GM18511 (cell line): ENCODE measurements at regions not wholly inside any gene's neighbourhood (a gene's known extent, or its start where the extent isn't known, plus 50 kb on each side); places are given as distances from the start of the nearest gene placed in this dataset.

ENCODE experiments used
- ATAC-seq: cut with Tn5 transposase; IDR thresholded peaks from one replicate; pipeline ENCODE4 v1.9.1; 2021; ENCODE audit warnings: mild to moderate bottlenecking, moderate library complexity; ENCODE audit not compliant: unreplicated experiment

DNA sequence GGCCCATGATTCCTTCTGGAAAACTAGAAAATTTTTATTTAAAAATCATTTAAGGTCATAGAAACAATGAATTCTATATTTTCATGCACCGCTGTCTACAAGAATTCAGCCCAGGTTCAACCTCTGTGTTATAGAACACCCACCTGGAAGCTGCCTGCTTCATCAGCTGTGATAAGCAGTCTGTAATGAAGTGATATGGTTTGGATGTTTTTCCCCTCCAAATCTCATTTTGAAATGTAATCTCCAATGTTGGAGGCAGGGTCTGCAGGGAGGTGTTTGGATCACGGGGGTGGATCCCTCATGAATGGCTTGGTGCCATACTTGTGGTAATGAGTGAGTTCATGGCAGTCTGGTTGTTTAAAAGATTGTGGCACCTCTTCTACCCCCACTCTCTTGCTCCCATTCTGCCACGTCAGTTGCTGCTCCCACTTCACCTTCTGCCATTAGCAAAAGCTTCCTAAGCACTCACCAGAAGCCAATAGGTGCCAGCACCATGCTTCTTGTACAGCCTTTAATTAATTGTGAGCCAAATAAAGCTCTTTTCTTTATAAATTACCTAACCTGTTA lies 55.6 kb downstream of the MRPL32 start:
- ATAC-seq: no peak

DNA sequence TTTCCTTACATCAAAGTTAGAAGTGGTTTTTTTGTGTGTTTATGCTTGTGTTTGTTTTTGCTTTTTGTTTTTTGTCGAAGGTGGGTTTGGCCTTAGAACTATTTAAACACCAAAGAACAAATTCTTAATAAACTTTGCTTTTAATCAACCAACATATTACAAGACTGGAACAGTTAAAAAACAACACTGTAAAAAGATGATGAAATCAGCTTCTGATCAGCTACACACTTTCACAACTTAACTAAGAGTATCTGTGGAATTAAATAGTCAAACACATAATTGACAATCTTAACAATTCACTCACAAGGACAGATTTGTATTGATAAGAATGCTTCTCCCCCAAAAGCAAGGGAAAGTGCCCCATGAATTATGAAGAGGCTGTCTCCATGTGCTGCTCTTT lies 58.8 kb downstream of the MRPL32 start:
- no peak for ATAC-seq

DNA sequence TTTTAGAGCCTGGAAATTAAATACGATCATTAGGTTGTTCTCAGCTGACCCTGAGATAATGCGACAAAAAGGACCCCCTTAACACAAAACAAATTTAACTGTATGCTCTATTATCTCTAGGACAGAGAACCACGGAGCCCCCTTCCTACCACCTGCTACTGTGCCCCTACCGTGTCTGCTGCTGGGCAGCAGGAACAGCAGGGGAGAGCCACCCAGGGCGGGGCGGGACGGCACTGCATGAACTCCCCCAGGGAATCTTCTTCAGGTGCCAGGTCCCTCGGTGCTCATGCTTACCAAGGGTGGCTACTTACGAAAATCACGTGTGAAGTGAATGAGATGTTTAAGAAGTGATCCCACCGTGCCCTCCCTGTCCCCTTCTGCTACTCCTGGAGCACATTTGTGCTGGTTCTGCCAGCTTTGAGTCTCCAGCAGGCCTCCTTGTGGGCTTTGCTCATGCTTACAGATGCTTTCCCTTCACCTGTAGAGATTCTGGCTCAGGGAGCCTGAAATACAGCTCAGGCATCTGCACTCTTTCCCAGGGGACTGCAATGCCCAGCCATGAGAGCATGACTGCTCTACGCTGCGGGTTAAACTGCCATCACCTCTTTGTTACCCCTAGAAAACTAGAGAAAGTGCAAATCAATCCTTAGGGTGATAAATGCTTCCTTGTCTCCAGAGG lies 59.9 kb downstream of the MRPL32 start:
- no peak for ATAC-seq

DNA sequence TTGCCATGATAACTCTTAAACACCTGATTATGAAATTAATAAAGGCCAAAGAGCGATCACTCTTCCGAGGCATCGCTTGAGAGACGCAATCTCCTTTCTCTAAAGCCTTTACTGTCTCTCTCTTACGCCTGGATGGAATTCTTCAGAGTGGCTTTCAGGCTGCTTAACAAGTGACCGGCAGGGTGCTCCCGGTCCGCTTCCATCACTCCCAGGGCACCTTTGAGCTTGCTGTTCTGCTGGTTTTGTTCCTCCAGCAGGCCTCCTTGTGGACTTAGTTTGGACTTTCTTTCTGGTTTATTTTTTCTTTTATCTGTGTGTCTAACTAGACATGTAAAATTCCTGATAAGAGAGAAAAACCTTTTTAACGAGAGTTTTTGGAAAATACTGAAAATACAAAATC lies 60.9 kb downstream of the MRPL32 start:
- ATAC-seq: no peak

DNA sequence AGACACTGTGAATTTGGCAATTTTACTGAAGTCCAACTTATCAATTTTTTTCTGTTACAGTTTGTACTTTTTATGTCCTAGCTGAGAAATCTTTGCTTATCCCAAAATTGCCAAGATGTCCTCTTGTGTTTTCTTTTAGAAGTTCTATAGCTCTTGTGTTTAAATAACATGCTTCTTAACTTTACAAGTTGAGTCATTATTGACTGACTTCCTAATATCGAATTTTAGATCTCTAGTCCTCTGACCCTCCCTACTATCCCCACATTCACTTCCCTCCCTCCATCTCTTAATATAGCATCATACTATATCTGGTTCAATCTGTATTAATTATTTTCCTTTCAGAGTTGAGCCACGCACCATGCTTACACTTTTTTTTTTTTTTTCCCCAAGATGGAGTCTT lies 61.9 kb downstream of the MRPL32 start:
- ATAC-seq: no peak

DNA sequence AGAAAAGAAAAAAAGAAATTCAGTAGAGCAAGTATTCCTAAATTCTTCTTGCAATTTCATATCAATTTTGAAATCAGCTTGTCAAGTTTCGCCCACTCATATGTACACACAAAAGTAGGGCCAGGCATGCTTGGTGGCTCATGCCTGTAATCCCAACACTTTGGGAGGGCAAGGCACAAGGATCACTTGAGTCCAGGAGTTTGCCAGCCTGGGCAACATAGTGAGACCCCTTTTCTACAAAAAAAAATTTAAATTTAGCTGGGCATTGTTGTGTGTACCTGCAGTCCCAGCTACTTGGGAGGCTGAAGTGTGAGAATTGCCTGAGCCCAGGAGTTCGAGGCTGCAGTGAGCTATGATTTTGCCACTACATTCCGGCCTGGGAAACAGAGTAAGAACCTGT lies 65.4 kb downstream of the MRPL32 start:
- ATAC-seq: no peak

DNA sequence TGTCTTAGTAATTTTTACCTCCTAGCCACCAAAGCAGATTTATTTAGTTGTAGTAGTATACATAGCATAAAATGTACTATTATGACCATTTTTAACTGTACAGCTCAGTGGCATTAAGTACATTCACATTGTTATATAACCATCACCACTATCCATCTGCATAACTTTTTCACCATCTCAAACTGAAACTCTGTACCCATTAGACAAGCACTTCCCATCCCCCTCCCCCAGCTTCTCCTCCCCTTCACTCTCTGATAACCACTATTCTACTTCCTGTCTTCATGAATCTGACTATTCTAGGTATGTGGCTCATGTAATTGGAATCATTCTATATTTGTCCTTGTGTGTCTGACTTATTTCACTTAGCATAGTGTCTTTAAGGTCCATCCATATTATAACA lies 71.9 kb downstream of the MRPL32 start:
- ATAC-seq: no peak

DNA sequence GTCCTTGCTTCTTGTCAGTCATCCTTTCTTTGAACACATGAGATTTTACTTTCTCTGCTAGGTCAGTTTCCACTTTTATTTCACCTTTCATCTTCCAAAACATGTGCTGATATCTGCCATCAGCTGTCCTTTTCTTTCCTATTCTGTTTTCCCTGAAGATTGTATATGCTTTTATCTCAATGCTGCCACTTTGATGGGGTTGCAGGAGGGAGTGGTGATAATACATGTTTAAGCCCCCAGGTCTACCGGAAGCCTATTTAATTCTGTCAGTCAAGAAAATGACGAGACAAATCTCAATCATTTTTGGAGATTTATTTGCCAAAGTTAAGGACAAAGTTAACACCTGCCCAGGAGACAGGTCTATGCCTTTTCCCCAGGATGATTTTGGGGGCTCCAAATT lies 73.8 kb downstream of the MRPL32 start:
- ATAC-seq: no peak

DNA sequence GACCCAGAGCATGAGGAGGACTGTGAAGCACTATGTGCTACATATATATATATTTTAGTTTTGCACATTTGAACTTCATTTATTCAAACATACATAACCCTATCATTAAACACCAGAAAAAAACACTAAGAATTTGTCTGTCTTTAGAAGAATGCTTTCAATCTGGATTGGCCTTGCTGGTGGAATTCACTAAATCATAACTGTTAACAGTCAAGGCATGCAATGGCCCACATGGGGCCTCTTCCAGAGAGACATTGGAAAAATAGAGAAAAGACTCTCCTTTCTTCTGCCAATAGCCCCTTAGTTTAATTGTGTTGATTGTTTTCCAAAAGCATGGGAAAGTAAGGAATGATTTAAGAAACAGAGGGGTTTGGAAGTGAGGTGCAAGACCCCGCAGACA lies 77.9 kb downstream of the MRPL32 start:
- no peak for ATAC-seq

DNA sequence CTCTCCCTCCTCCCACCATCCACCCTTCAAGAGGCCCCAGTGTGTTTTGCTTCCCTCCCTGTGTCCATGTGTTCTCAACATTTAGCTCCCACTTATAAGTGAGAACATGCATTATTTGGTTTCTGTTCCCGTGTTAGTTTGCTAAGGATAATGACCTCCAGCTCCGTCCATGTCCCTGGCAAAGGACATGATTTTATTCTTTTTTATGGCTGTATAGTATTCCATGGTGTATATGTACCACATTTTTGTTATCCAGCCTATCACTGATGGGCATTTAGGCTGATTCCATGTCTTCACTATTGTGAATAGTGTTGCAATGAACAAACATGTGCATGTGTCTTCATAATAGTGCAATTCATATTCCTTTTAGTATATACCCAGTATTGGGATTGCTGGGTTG lies 79.7 kb downstream of the MRPL32 start:
- no peak for ATAC-seq

DNA sequence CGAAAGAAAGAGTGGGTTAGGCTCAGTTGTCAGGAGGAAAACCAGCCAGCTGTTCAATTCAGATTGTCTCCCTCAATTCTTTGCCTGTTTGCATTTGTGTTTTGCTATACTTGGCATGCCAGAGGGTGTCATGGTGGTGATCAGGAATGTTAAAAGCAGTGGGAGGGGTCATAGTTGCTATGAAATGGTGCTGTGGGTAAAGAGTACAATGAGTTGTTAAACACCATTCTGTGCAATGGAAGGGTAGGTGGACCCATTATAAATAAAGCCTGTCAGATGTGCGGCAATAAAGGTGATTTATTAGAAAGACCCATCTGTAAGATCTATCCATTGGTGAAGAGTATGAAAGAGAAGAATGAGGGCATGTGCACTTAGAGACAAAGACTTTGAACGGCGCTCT lies 82.2 kb downstream of the MRPL32 start:
- ATAC-seq: no peak

DNA sequence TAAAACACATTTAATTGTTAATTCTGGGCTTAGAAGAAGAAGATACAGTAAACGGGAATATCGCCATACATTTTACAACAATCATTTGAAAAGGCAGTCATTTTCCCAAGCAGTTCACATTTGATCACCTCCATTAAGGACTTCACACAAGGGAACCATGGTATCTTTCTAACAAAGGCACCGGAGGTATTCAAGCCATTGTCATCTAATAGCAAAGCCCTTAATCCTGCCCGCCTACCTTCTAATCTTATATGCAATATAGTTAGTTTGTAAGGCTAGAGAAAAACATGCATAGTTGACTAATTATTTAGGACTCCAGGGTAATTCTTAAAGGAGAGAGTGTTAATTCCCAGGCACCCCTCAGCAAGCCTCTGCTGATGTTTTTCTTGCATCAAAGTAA lies 83.1 kb downstream of the MRPL32 start:
- ATAC-seq: no peak

DNA sequence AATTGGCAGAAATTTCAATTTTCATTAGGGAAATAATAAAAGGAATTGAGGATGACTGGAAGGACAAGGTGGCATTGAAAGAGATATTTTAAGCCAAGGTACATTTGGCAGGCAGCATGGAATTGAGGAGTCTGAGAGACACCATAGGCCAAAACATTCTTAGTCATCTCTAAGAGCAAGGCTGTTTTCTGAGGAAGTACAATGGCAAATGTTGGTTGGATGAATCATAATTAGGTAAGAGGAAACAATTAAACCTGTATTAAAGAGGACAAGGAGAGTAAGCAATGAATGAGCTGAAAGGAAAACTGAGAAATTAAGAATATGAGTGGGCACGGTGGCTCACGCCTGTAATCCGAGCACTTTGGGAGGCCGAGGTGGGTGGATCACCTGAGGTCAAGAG lies 86.3 kb downstream of the MRPL32 start:
- ATAC-seq: no peak

DNA sequence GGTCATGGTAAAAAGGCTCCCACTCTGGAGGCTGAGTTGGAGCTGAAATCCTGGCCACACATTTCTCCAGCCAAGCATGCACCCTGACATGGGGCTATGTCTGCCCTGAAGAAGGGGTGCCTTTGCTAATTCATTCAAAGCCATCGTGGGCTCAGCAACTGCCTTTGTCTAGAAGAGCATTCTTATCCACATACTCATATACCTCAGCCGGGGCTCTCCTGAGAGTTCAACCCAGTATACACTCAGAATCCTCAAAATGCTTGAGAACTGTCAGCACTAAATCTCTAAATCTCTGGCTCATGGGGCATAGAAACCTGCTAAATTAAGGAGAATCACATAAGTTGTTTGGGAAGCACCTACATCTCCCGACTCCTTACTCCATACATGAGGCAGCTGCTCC lies 89.3 kb downstream of the MRPL32 start:
- no peak for ATAC-seq

DNA sequence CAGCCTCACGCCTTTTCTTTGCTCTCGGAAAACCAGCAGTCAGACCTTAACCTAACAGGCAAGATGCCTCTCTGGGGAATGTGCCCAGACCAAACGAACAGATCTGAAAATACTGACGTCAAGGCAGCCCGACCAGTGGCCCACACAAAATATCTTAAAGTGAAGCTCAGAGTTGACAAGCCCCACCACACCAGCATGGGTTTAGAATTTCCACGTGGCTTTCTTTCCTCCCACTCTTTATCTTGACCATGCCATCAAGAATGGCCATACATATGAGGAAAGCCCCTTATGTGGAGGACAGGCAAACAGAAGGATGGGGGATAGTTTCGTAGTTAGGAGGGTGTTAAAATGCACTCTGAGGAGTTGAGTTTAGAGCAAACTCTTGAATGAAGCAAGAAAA lies 89.8 kb downstream of the MRPL32 start:
- ATAC-seq: no peak

DNA sequence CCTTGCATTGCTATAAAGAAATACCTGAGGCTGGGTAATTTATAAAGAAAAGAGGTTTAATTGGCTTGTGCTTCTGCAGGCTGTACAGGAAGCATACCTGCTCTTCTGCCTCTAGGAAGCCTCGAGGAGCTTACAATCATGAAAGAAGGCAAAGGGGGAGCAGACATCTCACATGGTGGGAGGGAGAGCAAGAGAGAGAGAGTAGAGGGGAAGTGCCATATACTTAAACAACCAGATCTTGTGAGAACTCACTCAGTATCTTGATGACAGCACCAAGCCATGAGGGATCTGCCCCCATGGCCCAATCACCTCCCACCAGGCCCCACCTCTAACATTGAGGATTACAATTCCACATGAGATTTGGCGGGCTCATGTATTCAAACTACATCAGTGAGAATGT lies 79.1 kb upstream of the HECW1 start:
- no peak for ATAC-seq

DNA sequence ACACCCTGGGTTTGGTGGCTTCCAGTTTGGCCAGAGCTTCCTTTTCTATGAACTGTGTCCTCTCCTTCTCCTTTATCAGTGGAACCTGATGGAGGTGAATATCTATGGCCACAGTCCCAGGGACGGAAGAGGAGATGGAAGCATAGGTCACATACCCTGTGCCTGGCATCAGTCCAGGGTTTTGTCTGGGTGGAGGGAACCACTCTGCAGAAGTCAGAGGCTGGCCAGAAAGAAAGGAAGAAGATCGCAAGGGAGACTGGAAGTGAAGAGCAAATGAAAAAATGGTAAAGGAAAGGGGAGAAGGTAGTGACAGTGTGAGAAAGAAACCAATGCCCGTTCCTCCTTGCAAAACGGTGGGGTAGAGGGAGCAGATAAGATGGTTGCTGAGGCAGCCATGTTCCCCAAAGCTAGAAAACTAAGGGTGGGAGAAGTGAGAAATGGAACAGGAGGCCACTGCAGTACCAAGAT lies 77.9 kb upstream of the HECW1 start:
- no peak for ATAC-seq

DNA sequence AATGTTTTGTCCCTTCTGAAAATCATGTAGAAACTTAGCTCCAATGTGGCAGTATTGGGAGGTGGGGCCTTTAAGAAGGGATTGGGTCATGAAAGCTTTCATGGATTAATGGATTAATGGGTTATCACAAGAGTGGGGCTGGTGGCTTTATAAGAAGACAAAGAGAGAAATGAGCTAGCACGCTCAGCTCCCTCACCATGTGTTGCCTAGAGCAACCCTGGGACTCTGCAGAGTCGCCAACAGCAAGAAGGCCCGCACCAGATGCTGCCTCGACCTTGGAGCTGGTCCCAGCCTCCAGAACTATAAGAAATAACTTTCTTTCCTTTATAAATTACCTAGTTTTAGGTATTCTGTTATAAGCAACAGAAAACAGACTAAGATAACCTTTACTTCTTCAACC lies 74.9 kb upstream of the HECW1 start:
- ATAC-seq: no peak

DNA sequence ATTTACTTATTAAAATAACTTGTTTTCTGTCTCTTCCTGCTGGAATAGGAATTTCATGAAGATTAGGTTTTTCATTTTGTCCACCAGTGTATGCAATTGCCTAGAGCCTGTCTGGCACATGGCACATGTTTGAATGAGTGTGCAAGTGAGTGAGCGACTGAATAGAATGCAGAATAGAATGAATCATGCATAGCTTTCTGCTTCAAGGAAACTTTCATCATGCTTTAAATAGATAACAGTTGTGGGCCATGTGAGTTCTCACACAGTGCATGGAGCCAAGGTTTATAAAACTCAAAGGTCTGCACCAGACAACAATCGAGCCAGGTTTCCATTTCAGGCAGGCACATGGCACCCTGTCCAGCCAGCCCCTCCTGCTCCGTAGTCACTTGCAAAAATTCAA lies 74.2 kb upstream of the HECW1 start:
- no peak for ATAC-seq

DNA sequence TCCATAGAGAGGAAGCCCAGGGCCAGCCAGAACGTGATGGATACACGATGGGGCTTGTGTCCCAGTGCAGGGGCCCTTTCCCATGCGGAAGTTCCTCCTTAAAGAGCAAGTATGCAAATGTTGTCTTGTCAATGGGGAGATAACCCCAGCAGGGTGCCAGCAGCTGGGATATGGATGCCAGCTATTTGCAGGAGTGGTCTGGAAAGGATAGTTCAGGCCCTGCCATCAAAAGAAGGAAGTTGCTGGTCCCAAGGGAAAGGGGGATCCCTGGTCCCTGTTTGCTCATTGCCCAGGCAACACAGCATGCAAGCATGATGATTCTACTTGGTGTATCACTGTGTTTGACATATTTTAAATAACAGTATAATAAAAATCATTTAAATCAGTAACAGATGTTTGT lies 73.1 kb upstream of the HECW1 start:
- no peak for ATAC-seq

DNA sequence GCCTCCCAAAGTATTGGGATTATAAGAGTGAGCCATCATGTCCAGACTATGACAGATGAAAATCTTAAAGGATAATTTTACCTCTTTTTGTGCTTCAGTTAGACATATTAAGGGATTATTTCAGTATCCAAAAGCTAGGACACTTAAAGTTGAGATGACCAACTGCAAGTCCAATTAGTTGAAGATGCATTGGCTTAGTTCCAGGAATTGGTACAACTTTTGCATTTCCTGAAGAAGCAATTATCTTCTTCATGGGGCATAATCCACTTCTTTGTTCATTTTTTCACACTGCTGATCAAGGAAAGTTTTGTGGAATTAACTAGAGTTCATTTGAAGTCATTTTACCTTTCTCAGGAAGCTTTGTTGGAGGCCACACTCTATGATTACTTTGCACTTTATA lies 72.0 kb upstream of the HECW1 start:
- ATAC-seq: no peak

DNA sequence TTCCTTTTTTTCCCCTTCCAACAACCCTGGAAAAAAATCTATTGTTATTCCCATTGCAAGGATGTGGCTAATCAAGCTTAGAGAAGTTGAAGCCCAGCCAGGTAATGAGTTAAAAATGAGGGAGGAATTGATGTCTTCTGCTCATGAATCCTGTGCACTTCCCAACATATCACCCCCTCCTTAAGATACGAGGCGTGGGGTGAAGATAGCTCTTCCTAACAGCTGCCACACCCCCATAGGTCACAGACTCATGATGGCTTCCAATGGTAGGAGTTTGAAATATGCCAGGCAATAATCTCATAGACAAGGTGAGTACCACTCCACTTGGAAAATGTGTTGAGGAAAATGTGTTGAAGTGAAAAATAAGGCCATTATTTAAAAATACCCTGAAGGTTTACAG lies 71.3 kb upstream of the HECW1 start:
- no peak for ATAC-seq

DNA sequence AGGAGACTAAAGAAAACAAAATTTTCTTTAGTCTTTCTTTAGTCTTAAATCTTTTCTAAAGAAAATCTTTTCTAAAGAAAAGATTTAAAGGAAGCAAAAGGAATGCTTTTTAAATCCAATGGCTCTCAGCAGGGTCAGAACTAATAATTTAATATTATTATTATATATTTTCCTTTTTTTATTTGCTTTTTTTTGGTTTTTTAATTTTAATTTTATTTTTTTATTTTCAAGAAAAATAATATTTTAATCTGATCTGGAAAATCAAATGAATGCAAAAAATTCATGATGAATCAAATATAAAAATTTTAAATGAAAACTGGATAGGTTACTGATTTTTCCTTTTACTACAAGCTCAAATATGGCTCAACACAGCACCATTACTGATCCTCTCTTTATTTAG lies 70.7 kb upstream of the HECW1 start:
- no peak for ATAC-seq
